ENCODE measurements at regions not wholly inside any gene's neighbourhood (a gene's known extent, or its start where the extent isn't known, plus 50 kb on each side); places are given as distances from the start of the nearest gene placed in this dataset.

DNA sequence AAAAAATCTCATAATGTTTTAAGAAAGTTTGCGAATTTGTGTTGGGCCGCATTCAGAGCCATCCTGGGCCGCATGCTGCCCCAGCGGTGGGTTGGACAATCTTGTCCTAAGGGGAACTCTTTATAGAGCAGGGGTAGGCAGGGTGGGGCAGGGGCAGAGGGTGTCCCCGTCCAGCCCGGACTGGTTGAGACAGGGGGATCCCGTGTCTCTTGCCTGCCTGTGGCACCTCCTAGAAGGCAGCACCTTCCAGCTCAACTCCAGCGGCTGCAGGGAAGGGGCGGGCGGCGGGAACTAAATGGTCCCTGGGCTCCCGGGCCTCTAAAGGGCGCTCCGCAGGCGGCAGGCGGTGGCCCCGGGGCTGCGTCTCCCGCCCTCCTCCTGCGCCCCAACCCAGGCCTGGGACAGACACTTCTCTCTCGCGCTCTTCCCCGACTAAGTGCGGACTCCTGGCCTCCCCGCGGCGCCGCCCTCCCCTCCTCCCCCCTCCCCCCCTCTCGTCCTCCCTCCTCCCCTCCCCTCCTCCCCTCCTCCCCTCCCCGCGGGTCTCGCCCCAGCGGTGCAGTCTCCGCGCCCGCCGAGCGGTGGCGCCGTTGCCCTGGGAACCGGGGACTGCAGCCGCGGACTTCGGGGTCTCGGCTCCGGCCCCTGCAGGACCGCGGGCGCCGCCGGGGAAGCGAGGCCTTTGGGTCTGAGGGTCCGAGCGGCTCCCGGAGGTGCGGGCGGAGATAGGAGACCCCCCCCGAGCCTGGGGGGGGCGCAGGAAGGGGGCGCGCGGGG, 132.6 kb downstream of the MRPL36 start:
- no peak for DNase-seq

DNA sequence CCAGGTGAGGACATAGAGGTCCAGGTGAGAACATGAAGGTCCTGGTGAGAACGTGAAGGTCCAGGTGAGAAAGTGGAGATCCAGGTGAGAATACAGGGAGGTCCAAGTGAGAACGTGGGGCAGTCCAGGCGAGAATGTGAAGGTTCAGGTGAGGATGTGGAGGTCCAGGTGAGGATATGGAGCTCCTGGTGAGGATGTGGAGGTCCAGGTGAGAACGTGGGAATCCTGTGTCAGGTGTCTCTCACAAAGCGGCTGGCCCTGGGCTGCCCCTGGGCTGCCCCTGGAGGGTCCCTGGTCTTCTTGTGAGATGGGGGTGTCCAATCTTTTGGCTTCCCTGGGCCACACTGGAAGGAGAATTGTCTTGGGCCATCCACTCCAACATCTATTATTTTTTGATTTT, 133.4 kb downstream of the MRPL36 start:
- DNase-seq = no peak

DNA sequence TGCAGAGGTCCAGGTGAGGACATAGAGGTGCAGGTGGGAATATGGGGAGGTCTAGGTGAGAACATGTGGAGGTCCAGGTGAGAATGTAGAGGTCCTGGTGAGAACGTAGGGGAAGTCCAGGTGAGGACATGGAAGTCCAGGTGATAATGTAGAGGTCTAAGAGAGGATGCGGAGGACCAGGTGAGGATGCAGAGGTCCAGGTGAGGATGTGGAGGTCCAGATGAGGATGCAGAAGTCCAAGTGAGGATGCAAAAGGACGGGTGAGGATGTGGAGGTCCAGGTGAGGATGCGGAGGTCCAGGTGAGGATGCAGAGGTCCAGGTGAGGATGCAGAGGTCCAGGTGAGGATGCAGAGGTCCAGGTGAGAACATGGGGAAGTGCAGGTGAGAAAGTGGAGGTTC, 133.8 kb downstream of the MRPL36 start:
- no peak for DNase-seq

DNA sequence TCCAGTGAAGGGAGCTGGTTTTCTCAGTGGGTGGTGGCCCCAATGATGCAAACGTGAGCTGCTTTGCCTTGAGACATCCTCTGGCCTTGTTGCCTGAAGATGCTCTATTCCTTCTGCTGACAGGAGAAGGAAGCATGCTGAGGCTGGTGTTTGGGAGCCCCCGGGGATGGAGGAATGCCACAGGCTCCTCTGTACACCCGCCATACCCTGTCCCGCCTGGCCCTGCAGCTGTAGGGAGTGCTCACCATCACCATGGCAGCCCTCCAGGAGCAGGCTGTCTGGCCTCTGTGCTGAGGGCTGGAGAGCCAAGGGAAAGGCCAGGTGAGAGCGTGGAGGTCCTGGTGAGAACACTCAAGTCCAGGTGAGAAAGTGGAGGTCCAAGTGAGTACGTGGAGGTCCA, 134.4 kb downstream of the MRPL36 start:
- DNase-seq = no peak

DNA sequence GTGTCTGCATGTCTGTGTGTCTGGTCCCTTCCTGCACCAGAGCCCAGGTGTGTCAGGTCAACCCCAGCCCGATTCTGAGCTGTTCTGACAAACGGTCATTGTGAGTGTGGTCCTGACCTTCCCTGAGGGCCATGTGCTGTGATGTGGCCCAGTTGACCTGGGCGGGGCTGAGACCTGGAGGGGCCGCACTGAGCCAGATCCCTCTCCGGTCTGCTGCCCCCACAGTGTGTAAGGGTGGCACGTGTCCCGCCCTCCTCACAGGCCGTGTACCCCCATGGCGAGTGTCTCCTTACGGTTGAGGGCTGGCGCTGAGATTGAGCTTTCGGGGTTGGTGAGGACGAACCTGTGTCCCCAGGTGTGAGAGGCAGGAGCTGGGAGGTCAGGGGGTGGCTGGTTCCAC, 136.5 kb downstream of the MRPL36 start:
- DNase-seq = no peak

DNA sequence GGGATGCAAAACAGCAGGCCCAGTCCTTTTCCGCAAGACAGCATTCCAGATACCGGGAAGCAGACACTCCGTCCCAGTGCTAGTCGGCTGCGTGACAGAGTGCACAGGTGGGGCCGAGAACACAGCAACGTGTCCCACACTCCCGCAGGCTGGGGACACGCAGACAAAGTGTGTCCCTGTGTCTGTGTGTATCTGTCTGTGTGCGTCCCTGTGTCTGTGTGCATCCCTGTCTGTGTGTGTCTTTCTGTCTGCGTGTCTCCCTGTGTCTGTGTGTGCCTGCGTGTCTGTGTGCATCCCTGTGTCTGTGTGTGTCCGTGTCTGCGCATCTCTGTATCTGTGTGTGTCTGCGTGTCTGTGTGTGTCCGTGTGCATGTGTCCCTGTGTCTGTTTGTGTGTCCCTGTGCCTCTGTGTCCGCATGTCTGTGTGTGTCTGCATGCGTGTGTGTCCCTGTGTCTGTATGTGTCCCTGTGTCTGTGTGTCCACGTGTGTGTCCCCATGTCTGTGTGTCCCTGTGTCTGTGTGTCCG, 137.0 kb downstream of the MRPL36 start:
- DNase-seq = no peak

DNA sequence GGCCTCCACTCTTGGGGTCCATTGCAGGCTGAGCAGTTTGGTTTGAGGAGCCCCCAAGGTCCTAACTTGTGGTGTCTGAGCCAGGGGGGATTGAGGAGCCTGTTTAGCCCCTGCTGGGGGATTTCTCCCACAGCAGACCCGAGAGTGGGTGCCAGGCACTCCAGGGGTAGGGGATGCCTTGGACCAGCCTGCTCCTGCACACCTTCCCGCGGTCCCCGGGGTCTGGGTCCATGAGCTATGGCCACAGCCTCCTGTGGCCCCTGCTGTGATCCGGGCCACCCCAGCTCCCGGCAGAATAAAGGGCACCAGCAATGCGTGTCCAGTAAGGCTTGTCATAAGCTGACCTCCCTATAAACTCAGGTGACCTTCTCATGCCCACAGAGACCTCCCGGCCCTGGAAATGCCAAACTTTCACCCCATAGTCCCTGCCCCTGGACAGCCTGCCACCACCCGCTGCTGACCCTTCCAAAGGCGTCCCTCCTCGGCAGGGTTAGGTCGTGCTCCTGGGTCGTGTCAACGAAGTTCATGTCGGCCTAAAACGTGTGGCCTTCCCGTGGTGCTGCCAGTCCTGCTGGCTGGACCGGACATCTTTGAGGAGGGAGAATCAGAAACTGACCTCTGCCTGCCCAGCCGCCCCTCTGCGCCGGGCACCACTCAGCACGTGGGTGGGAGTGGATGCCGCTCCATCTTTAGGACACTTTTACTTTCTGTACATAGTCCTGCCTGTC, 137.6 kb downstream of the MRPL36 start:
- no peak for DNase-seq

DNA sequence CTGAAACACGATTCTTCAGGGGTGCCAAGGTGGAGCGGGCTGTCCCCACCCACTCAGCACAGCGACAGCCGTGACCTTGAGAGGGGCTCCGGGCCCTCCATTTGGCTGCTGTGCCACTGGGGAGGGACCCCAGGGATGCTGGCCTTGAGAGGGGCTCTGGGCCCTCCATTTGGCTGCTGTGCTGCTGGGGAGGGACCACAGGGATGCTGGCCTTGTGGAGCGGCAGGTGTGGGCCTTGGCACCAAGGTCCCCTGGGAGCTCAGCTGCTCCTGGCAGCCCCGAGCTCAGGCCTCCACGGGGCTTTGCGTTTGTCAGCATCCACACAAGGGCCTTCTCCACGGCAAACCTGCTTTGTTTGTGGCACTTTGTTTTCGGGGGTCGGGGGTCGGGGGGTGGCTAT, 137.6 kb upstream of the LPCAT1 start:
- no peak for DNase-seq

DNA sequence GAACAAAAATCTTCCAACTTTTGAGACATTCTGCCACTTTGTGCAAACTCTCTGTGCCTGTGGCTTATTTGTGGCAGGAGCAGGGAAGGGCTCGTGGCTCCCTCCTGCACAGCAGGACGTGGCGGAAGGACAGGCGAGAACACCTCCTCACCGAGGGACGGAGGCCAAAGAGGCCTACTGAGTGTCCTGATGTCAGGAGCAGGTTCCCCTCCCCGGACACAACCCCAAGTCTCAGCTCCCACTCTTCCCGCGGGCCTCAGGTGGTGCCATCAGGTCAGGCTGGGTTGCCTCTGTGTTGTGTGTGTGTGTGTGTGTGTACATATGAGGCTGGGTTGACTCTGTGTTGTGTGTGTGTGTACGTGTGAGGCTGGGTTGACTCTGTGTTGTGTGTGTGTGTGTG, 136.8 kb upstream of the LPCAT1 start:
- no peak for DNase-seq

DNA sequence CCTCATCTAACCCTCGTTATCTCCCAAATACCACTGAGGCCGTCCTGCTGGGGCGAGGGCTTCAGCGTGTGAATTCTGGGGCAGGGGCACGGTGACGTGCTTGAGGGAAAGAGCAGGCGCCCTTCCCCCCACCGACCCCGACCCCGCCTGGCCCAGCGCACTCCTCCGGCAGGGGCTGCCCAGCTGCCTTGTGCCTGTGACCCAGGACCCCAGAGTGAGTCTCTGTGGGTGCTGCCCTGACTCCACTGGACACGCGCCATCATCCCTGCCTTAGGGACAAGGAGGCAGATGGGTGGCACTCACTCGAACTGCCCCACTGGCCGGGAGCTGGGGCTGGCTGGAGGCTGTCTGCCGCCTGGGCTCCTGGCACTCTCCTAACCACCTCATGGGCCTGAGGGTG, 136.2 kb upstream of the LPCAT1 start:
- DNase-seq = no peak

DNA sequence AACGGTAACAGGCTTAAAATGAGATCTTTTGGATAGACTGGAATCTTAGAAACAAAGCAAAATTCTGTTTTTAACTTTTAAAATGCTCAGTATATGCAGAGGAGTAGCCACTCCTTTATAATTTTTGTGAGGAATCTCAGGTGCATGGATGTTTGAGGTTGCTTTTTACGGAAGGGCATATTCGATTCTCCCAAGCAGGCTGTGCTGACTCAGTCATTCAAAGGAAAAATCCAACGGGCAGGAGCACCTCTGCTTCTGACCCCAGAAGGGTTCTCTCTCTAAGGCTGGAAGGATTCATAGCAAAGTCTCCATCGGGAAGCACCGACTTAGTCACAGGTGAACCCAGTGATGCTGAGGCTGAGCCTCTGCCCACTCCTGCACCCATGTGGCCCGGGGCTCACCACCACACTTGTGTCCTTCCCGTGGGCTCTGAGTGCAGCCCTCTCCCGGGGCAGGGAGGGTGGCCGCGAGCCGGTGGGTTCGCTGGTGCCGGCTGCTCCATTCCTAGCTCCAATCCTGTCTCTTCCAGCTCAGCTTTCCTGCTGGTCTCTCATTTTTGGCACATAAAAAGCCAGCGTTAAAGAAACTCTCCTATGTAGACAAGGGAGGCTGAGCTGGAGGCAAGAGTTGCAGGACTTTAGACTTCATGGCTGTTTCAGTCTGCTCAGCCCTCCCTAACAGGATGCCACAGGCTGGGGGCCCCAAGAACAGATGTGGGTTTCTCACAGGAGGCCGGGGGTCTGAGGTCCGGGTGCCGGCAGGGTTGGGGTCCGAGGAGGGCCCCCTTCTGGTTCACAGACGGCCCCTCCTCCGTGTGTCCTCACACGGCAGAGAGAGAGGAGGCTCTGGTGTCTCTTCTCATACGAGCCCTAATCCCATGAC, 135.6 kb upstream of the LPCAT1 start:
- no peak for DNase-seq

DNA sequence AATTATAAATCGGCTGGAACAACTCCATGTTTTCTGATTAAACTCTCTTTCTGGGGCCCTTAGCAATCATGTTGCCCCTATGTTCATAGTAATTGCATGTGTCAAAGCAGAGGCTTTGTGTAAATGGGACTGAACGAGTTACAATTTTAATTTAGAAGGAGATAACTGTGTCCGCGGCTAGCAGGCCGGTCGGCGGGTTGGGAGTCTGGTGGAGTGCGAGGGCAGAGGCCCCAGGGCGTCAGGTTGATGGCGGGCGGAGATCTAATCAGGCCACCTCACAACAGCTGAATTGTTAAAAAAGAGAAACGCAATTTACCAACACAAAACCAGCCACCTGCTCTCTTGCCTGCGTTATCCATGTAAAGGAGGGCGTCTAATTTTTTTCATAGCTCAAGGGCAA, 134.9 kb upstream of the LPCAT1 start:
- no peak for DNase-seq

DNA sequence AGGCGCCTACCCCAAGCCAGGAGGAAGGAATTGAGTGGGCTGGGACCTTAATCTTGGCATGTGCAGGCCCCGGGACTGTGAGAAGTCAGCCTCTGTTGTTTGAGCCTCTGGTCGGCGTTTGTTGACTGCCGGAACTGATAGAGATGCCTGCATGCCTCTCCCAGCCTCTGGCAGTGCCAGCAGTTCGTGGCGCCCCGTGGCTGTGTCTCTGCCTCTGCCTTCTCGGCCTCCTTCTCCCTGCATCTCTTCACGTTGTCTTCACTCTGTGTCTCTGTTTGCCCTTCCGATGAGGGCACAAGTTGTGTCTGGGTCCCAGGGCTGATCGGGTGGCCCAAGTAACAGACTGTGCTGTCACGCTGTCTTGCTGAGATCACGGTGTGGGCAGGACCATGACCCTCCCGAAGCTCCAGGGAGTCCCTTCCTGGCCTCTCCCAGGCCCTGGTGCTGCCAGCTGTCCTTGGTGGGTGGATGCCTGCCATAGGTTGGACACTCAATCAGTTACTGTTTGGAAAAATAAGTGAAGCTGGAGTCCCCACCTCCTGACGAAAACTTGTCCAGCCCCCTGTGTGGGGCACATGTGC, 133.5 kb upstream of the LPCAT1 start:
- no peak for DNase-seq

DNA sequence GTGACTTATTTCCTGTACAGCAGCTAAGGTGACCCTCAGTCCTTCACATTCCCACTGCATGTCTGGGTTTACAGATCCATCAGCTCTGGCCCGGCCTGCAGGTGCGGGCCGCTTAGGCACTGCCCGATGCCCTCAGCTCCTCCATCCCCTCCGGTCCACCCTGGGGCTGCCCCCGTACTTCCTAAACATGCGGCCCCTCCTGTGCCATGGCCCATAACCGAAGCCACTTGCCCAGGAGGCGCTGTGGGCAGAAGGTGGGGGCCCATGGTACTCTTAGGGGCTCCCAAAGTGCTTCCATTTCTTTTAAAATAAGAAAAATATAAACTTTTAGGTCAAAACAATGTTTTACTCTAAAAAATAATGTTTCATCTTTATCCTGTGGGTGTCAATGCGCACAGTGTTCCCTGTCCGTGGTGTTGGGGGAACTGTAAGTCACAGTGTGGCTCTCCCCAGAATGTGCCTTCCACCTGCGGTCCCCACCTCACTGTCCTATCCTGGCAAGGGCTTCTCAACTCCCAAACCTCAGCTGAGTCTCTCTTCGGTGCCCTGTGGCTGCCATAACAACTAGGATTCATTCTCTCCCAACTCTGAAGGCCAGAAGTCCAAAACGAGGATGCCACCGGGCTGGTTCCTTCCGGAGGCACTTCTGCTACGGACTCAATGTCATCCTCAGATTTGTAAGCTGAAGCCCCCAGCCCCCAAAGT, 132.7 kb upstream of the LPCAT1 start:
- DNase-seq = no peak

DNA sequence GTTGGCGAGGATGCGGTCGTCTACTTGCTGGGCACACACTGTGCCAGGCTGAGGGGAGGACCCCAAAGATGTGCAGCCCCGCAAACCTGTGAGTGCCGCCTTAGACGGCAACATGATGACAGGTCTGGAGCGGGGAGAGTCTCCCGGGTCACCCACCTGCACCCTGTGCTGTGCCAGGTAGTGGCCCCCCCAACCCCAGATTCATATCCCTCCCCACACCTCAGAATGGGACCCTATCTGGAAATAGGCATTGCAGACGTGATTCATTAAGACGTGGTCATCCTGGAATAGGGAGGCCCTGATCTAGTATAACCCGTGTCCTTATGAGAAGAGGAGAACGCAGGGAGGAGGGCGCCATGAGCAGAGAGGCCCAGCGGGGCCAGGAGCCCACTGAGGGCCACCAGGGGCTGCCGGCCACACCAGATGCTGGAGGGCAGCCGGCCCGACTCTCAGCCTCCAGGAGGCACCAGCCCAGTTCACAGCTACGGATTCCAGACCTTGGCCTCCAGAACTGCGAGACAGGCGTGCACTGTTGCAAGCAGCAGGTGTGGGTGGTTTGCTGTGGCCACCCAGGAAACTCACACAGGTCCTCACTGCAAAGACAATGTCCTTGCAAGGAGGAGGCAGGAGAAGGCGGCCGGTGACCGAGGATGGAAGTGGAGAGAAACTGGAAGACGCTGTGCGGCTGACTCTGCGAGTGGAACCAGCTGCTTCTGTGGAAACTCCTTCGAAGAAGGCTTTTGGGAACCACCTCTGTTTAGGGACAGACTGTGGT, 131.9 kb upstream of the LPCAT1 start:
- DNase-seq = no peak

DNA sequence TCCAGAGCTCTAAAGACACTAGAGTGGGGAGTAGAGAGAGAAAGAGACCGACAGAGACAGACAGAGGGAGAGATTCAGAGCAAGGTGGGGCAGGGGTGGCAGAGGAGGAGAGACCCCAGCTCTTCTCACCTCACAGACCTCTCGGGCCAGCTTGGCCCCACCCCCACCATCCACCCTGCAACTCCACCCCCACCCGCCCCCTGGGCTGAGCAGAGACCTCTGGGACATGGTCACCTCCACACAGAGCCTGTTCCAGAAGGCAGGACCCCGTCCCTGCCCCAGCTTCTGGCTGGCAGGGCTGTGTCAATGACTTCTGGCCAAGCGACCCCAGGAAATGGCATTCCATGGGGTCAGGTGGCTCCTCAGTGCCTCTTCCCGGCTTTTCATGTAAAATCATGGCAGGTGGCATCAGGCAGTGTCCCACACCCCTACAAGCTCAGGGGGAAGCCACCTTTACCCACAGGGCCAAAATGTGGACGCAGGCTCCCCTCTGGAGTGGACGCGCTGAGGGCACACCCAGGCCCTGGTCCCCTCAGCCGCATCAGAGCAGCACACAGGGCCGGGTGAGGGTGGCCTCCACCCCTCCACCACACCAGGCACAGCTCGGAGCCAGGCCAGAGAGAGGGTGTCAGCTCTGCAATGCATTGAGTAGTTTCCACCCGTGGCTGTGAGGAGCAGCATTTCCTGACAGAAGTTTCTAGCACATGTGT, 131.2 kb upstream of the LPCAT1 start:
- no peak for DNase-seq

DNA sequence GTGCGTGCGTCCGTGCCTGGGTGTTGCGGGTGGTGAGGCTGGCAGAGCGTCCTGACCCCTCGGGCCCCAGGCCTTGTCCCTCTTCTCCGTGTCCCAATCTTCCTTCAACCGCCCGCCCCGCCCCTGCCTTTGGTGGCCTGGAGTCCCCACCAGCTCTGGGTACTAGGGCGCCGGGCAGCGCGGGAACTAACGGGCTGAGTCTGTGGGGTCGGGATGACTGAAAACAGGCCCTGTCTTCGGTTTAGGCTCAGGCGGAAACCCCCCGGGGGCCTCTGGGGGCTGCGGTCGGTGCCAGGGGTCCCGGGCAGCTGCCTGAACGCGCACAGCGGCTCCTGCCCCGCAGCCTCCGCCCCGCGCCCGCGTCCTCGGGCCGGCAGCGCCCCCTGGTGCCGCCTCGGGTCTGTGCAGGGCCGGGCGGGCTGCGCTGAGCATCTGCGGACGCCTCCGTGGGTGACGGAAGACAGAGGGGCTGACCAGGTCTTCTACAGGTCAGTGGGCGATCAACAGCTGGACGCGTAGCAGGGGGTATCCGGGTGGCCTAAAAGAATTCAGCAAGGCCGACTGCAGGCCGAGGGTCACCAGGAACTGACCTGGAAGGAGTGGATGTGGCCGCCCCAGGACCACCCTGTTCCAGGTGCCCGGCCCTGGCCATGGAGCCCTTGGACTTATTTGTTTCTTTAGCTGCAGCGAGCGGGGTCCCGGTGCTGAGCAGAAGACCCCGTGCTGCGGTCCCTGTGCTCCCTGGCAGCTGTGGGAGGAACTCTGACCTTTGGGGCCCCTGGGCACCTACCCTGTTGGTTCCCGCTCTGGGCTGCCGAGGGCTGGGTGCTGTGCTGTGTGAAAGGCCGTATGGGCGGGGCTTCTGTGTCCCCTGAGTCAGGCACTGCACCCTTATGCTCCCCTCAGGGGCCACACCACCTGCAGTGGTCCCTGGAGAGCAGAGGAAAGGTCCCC, 130.2 kb upstream of the LPCAT1 start:
- peak in 1 of 2 donors; percentile 11 for DNase-seq

DNA sequence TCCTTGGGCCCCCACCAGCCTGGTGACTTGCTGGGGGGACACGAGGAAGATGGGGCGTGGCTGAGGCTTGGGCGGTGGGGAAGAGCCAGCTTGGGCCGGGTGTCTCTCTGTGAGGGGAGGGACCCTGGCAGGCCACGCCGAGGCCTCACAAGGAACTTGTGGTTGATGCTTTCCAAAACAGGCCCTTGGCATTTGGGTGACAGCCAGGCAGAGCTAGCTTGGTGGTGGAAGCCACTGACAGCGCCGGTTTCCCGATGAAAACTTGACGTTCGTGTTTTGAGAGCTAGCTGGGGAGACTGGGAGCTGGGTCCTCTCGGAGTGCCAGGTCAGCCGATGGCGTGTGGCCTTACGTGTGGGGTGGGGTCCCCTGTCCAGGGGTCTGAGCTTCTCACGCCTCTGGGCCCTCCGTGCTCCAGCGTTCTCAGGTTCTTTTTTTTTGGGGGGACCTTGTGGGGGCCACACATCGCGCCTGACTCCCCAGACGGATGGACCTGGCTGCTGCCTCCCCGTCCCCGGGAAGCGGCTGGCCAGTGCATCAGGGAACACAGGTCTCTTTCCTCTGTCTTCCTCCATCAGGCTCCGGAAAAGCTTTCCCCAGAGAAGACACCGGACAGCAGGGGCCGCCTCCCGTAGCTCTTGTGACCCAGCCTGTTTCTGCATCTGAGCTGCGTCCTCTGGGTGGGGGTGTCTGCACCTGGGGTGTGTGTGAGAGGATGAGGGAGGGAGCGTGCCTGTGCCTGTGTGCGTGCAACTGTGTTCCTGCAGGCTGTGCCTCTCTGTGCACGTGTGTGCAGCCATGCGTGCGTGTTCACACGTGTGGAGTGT, 129.3 kb upstream of the LPCAT1 start:
- DNase-seq = no peak

Data from inflammatory macrophage (primary cell).